HG03460 (cell line): ENCODE measurements at regions not wholly inside any gene's neighbourhood (a gene's known extent, or its start where the extent isn't known, plus 50 kb on each side); places are given as distances from the start of the nearest gene placed in this dataset.

Experiments
- ATAC-seq: cut with Tn5 transposase; IDR thresholded peaks from one replicate; pipeline ENCODE4 v1.9.1; 2021; ENCODE audit not compliant: unreplicated experiment

DNA sequence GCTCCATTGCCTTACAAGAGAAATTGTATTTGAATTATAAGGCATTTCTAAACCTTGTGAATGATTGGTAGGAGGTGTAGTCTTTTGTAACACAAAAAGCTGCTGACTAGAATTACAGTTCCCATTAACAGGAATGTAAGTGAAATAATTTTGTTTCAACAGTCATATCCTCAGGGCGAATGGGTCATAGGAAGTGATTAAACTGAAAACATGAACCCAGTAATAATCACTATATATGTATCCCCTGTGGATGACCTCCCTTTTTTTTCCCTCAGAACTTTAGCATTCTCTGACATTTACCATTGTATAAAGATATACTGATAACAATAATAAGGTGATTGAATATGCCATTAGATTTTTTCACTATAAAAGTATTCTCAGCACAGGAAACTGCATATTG is 312.3 kb downstream of the ATP23 start:
- ATAC-seq, result no peak

DNA sequence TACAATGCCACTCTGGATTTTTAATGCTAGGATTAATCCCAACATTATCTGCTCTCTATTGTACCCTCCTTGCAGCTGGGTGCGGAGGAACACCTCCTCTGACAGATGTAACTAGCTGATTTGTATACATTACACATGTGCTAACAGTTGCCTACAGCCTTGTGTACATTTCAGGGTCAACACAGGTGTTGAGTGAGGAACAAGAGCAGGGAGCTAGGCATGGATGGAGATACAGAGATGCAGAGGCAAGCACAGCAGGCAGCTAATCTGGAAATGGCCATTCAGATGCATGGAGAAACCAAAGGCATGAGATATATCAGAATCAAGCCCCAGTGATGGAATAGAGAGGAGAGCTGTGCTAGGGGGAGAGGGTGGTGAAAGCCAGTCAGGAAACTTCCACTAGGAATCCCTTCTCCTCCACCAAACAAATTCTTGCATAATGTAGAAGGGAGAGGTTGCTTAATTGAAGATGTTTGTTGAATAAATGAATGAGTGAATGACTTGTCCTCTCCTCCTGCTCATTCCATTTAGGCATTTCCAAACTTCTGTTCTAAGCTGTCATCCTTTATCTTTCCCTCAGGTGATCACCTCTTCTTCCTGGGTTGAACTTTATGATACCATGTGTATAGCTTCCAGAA is 313.2 kb downstream of the ATP23 start:
- ATAC-seq, result no peak

DNA sequence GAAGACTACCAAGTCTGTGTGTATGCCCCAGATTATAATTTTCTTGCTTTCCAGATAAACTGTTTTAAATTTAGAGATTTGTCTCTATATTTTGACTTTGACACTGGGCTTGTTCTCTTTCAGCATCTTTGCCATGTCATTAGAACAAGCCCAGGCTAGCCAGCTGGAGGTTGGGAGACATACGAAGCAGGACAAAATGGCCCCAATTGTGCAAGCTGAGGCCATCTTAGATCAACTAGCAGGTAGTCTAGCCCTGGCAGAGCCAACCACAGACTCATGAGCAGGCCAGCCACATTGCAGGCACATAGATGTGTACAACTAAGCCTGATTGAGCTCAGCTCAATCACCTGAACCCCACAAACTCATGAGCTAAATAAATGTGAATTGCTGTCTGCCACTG is 321.4 kb downstream of the ATP23 start:
- no peak for ATAC-seq

DNA sequence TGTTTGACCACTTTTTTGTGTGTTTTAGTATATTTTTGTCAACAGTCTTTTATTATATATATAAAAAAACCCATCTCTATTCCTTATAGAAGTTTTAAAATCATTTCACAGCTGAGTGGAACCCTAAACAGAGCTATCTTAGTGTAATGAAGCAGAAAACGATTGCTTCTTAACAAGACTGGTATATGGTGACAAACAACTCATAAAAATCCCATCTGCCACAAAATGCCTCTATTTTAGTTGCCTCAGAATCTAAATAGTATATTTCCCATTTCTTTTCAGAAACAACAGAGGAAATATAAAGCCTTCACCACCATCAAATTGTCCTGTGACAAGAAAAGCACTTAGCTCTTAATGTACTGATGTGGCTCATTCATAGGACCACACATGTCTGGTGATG is 322.4 kb downstream of the ATP23 start:
- ATAC-seq, result no peak

DNA sequence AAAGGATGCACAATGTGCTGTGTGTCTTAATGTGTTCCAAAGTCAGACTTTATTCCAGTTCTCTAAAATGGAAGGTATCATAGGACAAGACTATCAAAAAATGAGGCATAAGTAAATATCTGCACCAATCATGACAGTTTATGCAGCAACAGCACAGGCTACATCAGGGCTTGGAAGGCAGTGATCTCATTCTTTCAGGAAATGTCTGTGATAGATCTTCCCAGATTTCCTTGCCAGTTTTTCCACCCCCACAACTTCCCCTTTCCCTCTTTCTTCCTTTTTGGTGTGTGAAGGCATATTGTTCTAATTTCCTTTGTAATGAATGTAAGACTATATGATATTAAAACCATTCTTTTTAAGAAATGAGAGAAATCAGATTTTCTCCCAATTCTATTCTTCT is 326.7 kb downstream of the ATP23 start:
- ATAC-seq, result no peak

DNA sequence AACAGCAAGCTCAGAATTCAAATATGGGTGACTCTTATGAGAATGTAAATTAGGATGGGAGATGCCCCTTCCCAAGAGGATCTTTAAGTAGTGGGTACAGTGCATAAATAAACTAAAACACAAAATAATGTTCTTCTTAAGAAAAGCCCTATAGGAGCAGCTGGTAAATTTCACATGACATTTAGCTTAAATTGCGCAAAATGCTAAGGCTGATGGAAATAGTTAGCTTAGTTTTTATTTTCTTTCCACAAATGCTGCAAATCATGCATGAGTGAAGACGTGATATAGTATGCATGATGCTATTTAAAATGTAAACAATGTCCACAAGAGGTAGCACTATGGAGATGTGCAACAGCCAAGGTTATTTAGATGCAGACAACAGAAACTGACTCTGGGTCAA is 328.1 kb downstream of the ATP23 start:
- no peak for ATAC-seq

DNA sequence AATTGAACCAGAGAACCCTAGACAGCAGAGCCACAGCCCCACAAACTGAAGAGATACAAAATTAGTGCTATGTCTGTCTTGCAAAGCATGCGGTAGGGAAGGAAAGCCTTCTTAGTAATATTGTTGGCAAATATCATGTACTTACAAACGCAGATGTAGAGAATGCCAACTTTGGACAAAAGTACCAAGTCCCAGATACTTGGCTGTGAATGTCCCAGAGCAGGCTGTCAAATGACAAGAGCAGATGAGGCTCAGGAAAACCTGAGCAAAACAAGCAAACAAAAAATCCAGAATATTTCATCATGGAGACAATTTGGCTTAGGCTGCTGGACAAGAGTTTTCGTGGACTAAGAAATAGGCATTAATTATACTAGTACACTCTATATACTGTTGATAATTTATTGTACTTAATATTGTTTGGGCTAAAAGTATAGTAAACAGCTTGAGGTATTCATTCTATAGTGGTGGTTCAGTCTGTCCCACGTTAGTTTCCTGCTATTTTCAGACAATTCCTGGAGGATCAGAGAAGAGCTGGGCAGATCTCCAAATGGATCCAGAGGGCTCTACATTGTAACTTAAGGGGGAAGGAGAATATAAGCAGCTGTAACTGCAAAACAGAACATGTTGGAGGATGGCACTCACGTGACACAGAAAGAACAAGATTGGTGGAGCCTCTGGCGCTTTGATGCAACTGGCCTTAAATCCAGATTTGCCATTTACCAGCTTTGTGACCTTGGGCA is 329.8 kb downstream of the ATP23 start:
- ATAC-seq, result no peak

DNA sequence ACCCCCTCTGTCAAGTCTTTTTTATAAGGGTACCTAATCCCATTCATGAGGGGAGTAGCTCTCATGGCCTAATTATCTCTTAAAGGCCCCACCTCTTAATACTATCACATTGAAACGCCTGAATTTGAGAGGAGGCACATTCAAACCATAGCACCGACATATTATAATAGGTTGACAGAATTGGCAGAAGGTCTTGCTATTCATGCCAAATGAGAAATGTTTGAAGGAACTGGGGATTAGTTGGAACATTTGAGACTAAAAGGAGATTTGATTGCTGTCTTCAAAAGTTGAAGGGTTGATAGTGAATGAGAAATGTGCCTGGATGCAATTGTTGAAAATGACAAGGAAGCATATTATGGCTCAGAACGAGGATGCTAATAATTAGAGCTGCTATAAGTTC is 331.1 kb downstream of the ATP23 start:
- ATAC-seq, result no peak

DNA sequence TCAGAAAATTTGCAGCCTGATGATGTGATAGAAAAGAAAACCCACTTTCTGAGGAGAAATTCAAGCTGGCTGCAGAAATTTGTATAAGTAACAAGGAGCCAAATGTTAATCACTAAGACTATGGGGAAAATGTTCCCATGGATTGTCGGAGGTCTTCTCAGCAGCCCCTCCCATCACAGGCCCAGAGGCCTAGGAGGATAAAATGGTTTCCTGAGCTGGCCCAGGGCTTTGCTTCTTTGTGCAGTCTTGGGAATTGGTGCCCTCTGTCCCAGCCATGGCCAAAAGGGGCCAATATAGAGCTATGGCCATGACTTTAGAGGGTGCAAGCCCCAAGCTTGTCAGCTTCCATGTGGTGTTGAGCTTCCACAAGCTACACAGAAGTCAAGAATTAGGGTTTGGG is 335.9 kb downstream of the ATP23 start:
- no peak for ATAC-seq

DNA sequence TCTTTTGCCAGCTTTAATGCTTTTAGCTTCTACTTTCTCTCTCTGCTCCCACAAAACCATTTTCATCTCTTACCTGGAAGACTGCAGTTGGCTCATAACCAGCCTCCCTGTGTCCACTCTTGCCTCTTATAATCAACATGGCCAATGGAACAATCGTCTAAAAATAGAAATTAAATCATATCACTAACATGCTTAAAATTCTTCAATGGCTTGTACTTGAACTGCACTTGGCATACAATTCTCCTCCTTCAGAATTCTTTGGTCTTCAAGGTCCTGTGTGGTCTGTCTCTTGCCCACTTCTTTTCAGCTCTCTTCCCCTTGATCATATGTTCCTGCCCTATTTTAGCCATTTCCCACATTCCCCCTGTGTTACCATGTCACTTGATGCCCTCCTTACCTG is 342.2 kb downstream of the ATP23 start:
- ATAC-seq, result no peak

DNA sequence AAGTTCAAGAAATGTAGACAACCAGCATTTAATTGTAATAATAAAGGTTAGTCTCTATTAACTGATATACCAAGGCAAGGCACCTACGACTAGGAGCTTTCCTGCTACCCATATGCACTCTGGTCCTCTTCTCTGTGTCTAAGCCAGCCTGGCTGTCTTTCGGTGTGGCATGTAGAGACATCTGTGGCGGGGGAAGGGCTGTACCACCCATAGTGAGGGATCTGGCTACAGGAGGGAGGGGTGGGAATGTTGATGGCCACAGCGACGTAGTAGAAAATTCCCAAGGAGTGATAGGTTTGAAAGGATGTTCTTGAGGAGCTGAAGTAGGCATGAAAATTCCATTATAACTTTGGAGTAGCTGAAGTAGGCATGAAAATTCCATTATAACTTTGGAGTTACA is 344.2 kb downstream of the ATP23 start:
- no peak for ATAC-seq

DNA sequence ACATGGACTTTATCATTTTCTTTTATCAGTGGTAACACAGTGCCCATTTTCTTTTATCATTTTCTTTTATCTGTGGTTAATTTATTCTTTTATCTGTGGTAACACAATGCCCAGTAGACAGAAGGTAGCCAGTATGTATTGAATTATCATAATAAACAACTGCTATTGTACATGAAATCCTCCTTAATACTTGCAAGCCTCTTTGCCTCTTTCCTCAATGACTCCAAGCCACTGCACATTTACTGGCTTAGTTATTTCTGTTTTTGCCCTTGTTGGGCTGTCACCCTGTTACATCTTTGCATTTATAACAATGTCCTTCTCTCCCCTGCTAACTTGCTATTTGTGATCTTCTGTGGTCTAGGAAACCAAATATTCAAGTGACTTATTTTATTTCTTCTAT is 345.0 kb downstream of the ATP23 start:
- no peak for ATAC-seq

DNA sequence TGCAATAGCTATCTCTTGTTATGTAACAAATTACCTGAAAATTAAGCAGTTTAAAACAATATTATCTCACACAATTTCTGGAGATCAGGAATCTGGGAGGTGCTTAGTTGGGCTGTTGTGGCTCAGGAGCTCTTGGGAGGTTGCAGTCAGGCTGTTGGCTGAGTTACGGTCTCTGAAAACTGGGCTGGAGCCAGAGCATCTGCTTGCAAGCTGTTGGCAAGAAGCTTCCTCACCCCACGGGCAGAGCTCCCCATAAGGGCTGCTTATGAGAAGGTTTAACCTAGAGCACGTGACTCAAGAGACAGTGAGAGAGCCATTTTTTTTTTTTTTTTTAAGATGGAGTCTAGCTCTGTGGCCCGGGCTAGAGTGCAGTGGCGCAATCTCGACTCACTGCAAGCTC is 346.8 kb downstream of the ATP23 start:
- ATAC-seq, result no peak

DNA sequence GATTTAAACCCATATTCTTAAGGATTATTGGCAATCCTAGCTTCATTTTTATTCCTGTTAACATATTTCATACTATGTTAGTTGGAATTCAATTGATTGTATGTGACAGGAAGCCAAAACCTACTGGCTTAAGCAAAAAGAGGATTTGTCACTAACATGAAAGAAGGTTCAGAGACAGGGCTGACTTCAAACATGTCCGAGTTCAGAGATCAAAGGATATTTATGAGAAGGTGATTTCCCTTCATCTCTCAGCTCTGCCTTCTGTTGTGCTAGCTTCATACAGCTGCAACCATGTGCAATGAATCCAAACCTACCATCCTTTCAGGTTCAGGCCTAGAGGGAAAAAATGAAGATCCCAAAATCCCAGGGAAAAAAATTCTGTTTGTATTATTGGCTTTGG is 349.7 kb downstream of the ATP23 start:
- no peak for ATAC-seq

DNA sequence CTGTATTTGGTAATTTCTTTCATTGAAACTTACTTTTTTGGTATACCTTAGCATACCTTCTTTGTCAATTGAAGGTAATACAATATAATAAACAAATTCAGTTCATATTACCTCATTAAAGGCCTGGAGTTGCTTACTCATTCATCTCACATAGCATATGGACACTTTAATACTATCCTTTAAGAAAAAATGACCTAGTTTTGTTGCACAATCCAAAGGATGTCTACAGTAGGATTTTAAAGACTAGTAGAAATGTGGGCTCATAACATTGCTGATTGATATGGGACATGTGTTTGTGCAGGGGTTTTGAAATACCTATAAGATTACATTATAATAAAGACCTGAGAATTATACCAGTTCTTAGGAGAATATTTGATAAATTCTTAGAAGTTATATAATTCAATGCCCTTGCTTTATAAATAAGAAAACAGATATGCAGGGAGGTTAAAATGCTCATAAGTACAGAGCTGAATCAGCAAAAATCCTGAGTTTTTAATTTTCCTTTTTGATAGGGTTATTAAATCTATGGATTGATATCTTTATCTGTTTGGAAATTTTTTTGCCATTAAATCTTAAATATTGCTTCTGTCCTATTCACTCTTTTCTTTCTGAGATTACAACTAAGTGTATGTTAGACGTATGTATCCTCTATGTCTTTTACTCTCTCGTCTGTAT is 352.1 kb downstream of the ATP23 start:
- no peak for ATAC-seq

DNA sequence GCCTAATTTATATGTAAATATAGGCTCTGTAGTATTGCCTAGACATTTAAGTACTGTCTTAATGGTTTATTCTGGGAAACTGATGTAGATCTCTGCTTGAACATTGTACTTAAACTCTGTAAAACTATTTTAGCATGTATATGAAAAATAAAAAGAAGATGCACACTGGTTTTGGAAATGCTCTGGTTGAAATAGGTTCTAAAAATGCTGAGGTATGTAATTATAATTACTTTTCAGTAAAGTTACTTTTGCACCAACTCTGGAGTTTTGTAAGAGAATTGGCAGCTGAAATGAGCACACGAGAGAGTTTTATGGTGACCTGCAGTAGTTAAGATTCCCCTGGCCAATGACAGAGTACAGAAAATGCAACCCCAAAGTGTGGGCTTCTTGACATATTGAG is 353.9 kb downstream of the ATP23 start:
- no peak for ATAC-seq

DNA sequence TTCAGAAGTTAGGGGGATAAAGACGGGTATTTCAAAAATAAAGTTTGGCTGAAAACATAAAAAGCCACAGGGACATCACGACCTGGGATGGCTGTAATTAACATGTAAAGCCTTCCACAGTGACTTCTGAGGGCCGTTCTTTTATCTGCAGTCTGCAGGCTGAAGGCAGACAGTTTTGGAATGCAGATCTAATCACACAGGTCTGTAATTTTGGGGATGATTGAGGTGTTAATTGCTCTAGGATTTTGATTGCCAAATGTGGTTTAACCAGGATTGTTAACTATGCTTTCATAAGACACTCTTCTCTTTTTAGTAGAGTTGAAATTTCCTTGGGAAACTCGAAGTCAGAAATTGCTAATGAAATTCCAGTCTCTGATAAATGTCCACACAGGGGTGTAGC is 355.5 kb downstream of the ATP23 start:
- no peak for ATAC-seq

DNA sequence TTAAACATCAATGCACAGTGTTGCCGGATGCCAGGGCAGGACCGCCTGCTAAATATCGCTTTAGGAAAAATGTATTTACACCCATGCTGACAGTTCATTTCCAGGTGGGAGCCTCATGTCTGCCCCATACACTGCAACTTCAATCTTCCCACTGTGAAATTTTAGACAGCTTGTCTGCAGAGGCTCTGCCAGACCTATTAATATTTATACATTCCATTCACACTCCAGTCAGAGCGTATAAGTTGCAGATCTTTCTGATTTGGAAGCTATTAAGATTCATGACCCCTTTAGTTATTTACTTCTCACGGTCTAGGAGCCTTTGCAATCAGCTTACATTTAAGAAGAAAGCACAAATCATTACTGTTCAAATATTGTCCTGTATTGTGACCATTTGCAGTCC is 357.4 kb downstream of the ATP23 start:
- ATAC-seq, result no peak

DNA sequence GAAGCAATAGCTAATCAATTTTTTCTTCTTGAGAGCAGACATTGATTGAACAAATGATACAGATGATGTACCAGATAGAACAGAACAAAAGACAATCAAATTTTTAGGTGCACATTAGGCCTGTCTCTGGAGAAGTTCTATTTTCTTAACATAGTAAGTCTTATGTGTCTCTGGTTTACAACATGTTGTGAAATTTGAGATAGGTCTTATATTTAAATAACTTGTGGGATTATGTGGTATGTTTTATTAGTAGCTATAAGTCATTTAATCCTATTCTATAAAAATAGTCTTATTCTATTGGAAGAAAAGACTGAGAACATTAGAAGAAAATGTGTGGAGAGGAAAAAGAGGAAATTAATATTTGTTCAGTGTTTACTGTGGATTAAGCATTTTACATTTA is 358.0 kb downstream of the ATP23 start:
- no peak for ATAC-seq

DNA sequence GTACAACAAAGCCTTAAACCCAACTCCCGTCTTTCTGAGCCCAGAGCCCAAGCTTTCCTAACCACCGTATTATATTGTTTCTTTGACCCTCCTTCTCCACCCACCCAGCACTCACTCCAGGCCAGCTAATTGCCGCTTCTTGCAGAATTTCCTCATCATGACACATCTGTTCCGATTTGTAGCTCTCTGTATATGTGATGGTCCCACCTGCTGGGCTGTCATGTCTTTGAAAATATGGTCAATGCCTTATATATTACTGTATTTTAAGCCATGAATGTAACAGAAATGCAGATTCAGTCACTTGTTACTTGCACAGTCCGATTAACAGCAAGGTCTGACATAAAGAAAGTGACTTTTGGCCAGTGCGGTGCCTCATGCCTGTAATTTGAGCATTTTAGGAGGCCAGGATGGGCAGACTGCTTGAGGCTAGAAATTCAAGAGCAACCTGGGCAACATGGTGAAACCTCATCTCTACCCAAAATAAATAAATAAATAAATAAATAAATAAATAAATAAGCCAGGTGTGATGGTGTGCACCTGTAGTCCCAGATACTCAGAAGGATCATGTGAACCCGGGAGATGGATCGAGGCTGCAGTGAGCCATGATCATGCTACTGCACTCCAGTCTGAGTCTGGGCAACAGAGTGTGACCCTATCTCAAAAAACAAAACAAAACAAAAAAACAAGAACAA is 359.8 kb downstream of the ATP23 start:
- ATAC-seq, result no peak

DNA sequence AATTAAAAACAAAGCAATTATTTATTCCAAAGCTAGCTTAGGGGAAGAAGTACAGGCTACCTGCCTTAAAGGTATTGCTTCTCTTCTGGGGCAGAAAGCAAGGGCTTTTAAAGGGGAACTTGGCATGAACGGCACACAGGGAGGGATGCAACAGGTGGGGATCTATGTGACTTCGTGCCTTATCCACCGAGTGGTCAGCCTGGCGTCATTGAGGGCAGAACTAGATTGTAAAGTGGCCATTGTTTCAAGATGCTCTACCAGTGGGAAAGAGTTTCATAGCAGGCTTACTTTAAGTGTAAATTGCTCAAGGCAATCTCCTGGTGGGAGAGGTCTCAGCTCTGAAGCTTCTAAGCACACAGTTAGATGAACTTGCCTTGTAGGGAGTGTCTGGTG is 360.4 kb downstream of the ATP23 start:
- no peak for ATAC-seq

DNA sequence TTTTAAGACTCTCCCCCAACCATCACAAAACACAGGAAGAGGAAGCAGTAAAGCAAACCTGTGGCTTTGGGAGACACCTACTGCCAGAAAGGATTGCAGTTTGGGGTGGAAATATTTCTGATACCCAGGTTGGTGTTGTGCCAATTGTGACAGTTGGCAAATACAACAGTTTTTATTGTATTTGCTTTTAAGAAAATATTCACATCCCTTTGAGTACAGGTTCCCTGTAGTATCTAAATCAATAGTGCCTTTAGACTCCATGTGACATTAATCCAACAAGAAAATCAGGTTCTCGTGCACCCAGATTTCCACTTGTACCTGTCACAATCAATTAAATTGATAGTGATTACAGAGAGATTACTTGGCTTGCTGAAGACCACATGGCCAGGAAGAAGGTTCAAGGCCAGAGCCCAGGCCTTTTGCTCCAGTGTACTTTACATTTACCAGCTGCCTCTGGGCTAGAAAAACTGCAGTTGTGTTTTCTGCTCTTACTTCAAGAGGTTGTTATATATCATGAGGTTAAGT is 361.2 kb downstream of the ATP23 start:
- ATAC-seq, result no peak
